ENCODE measurements at regions not wholly inside any gene's neighbourhood (a gene's known extent, or its start where the extent isn't known, plus 50 kb on each side); places are given as distances from the start of the nearest gene placed in this dataset.

DNA sequence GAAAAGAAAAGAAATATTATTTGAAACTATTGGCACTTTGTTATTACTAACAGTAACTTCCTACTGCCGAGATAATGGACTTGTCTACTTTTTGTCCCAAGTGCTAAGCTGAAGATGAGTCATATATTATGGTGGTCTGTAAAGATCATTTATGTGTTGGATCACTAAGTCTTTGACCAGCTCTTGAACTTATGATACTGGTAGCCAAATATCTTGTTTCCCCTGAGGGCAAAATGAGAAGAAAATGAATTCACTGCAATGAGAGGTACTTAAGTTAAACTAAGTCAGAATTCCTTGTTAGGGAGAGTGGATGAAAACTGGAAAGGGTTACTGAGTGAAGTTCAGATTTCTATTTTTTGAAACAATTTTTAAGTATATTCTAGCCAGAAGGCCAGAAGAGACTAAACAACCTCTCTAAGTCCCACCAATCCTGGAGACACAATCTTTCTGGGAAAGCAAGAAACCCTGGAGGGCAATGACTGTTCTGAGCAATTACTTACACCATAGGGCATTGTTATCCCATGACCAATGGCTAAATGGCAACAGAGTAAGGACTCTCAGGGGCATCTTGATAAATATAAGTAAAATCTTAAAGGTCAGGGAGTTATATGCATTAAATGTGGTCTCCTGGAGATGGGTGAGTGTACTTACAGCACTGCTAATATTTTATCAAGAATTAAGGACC, 287.7 kb downstream of the STIM2 start:
- Histone ChIP-seq H3K36me3 (ENCODE audit: insufficient read depth, low read length) (no peaks in the 10 kb centered on the region), H3K4me1 (ENCODE audit: insufficient read depth, low read length) (no peaks in the 10 kb centered on the region), H3K4me3 (ENCODE audit: low read length) (no peak overlapping the region), H3K9me3 (ENCODE audit: control insufficient read depth in 1 of 2, insufficient read depth in 1 of 2, low read length in 2 of 2) (peaks cover 0 to 4% of the 10 kb centered on the region in 2 experiments), H3K27me3 (ENCODE audit: control insufficient read depth in 1 of 2, insufficient read depth in 2 of 2, low read length in 2 of 2) (no peaks in the 10 kb centered on the region), H3K27ac (ENCODE audit: low read depth in 1 of 2, low read length in 2 of 2) (no peak overlapping the region)
- Mint-ChIP-seq H3K27ac (no peak overlapping the region), H3K4me1 (ENCODE audit: low read depth) (no peaks in the 10 kb centered on the region), H3K9me3 (peaks cover 11% of the 10 kb centered on the region), H3K27me3 (peaks cover 6% of the 10 kb centered on the region), H3K4me3 (no peak overlapping the region), H3K36me3 (ENCODE audit: low read depth) (no peaks in the 10 kb centered on the region)
- intact Hi-C loops (cut with DNase I, micrococcal nuclease): no loop called here
- POLR2A ChIA-PET: no interaction called here
- DNase-seq: no peak
- CTCF ChIA-PET: no interaction called here
- TF ChIP-seq, protein P1, sequence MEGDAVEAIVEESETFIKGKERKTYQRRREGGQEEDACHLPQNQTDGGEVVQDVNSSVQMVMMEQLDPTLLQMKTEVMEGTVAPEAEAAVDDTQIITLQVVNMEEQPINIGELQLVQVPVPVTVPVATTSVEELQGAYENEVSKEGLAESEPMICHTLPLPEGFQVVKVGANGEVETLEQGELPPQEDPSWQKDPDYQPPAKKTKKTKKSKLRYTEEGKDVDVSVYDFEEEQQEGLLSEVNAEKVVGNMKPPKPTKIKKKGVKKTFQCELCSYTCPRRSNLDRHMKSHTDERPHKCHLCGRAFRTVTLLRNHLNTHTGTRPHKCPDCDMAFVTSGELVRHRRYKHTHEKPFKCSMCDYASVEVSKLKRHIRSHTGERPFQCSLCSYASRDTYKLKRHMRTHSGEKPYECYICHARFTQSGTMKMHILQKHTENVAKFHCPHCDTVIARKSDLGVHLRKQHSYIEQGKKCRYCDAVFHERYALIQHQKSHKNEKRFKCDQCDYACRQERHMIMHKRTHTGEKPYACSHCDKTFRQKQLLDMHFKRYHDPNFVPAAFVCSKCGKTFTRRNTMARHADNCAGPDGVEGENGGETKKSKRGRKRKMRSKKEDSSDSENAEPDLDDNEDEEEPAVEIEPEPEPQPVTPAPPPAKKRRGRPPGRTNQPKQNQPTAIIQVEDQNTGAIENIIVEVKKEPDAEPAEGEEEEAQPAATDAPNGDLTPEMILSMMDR (IDR thresholded peaks at IDR 0.05): no peak
- ATAC-seq (ENCODE audit: poor library complexity): no peak

DNA sequence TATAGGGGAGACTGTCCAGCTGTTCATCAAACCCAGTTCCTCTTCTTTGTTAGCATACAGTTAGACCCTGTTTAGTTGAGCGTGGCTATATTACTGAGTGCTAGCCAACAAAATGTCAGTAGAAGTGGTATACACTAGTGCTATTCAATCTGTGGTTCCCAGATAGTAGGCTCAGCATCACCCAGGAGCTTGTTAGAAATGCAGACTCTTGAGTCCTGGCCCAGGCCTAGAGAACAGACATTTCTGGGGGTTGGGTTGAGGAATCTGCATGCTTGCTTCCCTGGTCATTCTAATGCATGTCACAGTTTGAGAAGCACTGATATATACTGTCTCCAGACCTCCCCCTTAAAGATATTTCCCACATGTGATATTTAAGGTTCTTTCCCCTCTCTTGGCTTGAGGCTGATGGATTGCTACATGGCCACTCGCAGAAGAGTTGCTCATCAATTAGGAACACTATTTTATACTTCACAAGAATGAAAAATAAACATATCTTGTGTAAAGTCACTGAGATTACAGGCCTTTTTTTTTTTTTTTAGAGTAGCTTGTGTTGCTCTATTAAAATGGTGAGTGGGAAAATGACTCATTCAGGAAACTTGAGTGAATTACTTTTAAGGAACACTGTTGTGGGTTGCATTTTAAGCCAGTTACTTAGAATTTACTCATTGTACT, 289.0 kb downstream of the STIM2 start:
- H3K36me3 Mint-ChIP-seq (ENCODE audit: low read depth): no peaks in the 10 kb centered on the region
- no peaks in the 10 kb centered on the region for H3K36me3 ChIP-seq (ENCODE audit: insufficient read depth, low read length)
- ChIA-PET POLR2A (no interaction called here), CTCF (no interaction called here)
- H3K27me3 ChIP-seq (ENCODE audit: control insufficient read depth in 1 of 2, insufficient read depth in 2 of 2, low read length in 2 of 2): no peaks in the 10 kb centered on the region
- no peaks in the 10 kb centered on the region for H3K4me1 Mint-ChIP-seq (ENCODE audit: low read depth)
- H3K27ac Mint-ChIP-seq: no peak overlapping the region
- TF ChIP-seq, protein P1 (IDR thresholded peaks at IDR 0.05): no peak
- H3K9me3 ChIP-seq (ENCODE audit: control insufficient read depth in 1 of 2, insufficient read depth in 1 of 2, low read length in 2 of 2): peaks cover 0 to 4% of the 10 kb centered on the region in 2 experiments
- no peak overlapping the region for H3K4me3 ChIP-seq (ENCODE audit: low read length)
- no peak for ATAC-seq (ENCODE audit: poor library complexity)
- peaks cover 6% of the 10 kb centered on the region for H3K27me3 Mint-ChIP-seq
- H3K27ac ChIP-seq (ENCODE audit: low read depth in 1 of 2, low read length in 2 of 2): no peak overlapping the region
- DNase-seq: no peak
- no peaks in the 10 kb centered on the region for H3K4me1 ChIP-seq (ENCODE audit: insufficient read depth, low read length)
- intact Hi-C loops (cut with DNase I, micrococcal nuclease): no loop called here
- H3K9me3 Mint-ChIP-seq: peaks cover 15% of the 10 kb centered on the region
- no peak overlapping the region for H3K4me3 Mint-ChIP-seq

DNA sequence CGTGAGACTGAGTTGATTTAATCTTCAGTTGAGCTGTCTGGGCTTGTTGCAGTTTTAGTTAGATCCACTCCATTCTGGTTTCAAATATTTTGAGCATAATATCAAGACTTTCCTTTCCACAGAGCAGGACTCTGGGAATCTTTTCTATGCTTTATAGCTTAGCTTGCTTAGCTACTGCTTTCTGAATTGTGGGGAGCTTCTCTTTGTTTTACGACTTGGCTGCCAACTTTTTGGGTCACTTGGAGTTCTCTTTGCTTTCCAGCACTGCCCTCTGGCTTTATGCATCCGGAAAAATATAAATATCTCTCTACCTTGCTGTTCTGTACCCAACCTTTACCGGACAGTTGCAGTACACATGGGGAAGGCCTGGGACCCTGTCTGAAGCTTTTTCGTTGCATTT, 292.1 kb downstream of the STIM2 start:
- Histone ChIP-seq H3K4me1 (ENCODE audit: insufficient read depth, low read length) (no peaks in the 10 kb centered on the region), H3K27me3 (ENCODE audit: control insufficient read depth in 1 of 2, insufficient read depth in 2 of 2, low read length in 2 of 2) (no peaks in the 10 kb centered on the region), H3K4me3 (ENCODE audit: low read length) (no peak overlapping the region), H3K9me3 (ENCODE audit: control insufficient read depth in 1 of 2, insufficient read depth in 1 of 2, low read length in 2 of 2) (peaks cover 0 to 3% of the 10 kb centered on the region in 2 experiments), H3K27ac (ENCODE audit: low read depth in 1 of 2, low read length in 2 of 2) (no peak overlapping the region), H3K36me3 (ENCODE audit: insufficient read depth, low read length) (no peaks in the 10 kb centered on the region)
- intact Hi-C loops (cut with DNase I, micrococcal nuclease): no loop called here
- Mint-ChIP-seq H3K27ac (no peak overlapping the region), H3K36me3 (ENCODE audit: low read depth) (no peaks in the 10 kb centered on the region), H3K9me3 (peaks cover 6% of the 10 kb centered on the region), H3K4me3 (no peak overlapping the region), H3K4me1 (ENCODE audit: low read depth) (no peaks in the 10 kb centered on the region), H3K27me3 (peaks cover 13% of the 10 kb centered on the region)
- DNase-seq (no peak), ATAC-seq (ENCODE audit: poor library complexity) (no peak)
- POLR2A ChIA-PET: no interaction called here
- CTCF ChIA-PET: no interaction called here
- TF ChIP-seq, protein P1 (IDR thresholded peaks at IDR 0.05): no peak

All from CD4-positive, alpha-beta T cell (primary cell).